Panc1 (cell line): ENCODE measurements at regions not wholly inside any gene's neighbourhood (a gene's known extent, or its start where the extent isn't known, plus 50 kb on each side); places are given as distances from the start of the nearest gene placed in this dataset.

Experiments used
- POLR2AphosphoS5 ChIP-seq: IDR thresholded peaks from 2 replicates; pipeline ENCODE4 v1.6.1; 2012; ENCODE audit warnings: mild to moderate bottlenecking, low read depth, low read length, moderate library complexity
- REST ChIP-seq, 2 experiments: IDR thresholded peaks; 2 replicates each; pipeline ENCODE4 v1.6.1; 2011 to 2012; ENCODE audit warnings: low read depth in 2 of 2, control low read depth in 1 of 2, low read length in 1 of 2, mild to moderate bottlenecking in 1 of 2, moderate library complexity in 1 of 2; ENCODE audit not compliant: insufficient read depth in 1 of 2
- SIN3A ChIP-seq: IDR thresholded peaks from 2 replicates; pipeline ENCODE4 v1.6.1; 2012; ENCODE audit warnings: low read depth, mild to moderate bottlenecking, low read length, moderate library complexity, borderline replicate concordance; ENCODE audit not compliant: insufficient read depth
- TCF7L2 ChIP-seq: IDR thresholded peaks from 2 replicates; pipeline ENCODE4 v1.6.1; 2011; ENCODE audit warnings: mild to moderate bottlenecking, low read depth, low read length, inconsistent platforms
- TF ChIP-seq, protein P1 (sequence below): fragments of 450-650 bp; IDR thresholded peaks from 2 replicates; pipeline ENCODE4 v1.5.1; 2017; ENCODE audit warnings: mild to moderate bottlenecking

DNA sequence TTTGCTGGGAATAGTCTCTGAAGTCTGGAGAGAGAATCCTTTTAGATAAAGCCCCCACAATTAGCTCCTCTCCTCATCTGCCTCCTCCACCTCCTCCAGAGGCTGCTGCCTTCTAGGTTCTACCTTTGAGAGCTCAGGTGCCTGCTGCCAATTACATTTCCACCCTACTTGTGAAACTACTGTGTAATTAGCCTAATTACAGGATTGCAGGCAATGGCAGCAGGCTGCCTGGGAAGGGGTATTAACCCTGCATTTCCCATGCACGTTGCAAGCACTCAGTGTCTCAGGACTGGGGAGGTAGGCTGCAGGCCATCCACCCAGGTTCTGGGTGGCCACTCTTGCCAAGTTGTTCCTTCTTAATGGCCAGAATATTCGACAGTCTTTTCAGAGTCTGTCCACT, 215.6 kb upstream of the ZNF217 start:
- TF ChIP-seq, protein P1, sequence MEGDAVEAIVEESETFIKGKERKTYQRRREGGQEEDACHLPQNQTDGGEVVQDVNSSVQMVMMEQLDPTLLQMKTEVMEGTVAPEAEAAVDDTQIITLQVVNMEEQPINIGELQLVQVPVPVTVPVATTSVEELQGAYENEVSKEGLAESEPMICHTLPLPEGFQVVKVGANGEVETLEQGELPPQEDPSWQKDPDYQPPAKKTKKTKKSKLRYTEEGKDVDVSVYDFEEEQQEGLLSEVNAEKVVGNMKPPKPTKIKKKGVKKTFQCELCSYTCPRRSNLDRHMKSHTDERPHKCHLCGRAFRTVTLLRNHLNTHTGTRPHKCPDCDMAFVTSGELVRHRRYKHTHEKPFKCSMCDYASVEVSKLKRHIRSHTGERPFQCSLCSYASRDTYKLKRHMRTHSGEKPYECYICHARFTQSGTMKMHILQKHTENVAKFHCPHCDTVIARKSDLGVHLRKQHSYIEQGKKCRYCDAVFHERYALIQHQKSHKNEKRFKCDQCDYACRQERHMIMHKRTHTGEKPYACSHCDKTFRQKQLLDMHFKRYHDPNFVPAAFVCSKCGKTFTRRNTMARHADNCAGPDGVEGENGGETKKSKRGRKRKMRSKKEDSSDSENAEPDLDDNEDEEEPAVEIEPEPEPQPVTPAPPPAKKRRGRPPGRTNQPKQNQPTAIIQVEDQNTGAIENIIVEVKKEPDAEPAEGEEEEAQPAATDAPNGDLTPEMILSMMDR = no peak
- TF ChIP-seq TCF7L2 (no peak), REST (IDR thresholded peaks at IDR 0.05; ENCODE audit: insufficient read depth in 1 of 2, low read depth in 2 of 2, low read length in 1 of 2) (no peak), POLR2AphosphoS5 (no peak), SIN3A (no peak)
